HEK293T (cell line): ENCODE measurements at regions not wholly inside any gene's neighbourhood (a gene's known extent, or its start where the extent isn't known, plus 50 kb on each side); places are given as distances from the start of the nearest gene placed in this dataset.

Experiments
- ARNT ChIP-seq: fragments of 450-650 bp; IDR thresholded peaks from 2 replicates; pipeline ENCODE4 v1.6.1; 2017; ENCODE audit warnings: mild to moderate bottlenecking
- FOXA1 ChIP-seq: fragments of 450-650 bp; IDR thresholded peaks from 2 replicates; pipeline ENCODE4 v1.6.1; 2016; ENCODE audit warnings: mild to moderate bottlenecking
- FOXM1 ChIP-seq: fragments of 450-650 bp; IDR thresholded peaks from 2 replicates; pipeline ENCODE4 v1.6.1; 2017; ENCODE audit warnings: mild to moderate bottlenecking, borderline replicate concordance
- SP1 ChIP-seq: fragments of 450-650 bp; IDR thresholded peaks from 2 replicates; pipeline ENCODE4 v1.6.1; 2017
- SUZ12 ChIP-seq: fragments of 450-650 bp; IDR thresholded peaks from 2 replicates; pipeline ENCODE4 v1.6.1; 2016; ENCODE audit warnings: mild to moderate bottlenecking
- TARDBP ChIP-seq: fragments of 450-650 bp; IDR thresholded peaks from 2 replicates; pipeline ENCODE4 v1.6.1; 2016

DNA sequence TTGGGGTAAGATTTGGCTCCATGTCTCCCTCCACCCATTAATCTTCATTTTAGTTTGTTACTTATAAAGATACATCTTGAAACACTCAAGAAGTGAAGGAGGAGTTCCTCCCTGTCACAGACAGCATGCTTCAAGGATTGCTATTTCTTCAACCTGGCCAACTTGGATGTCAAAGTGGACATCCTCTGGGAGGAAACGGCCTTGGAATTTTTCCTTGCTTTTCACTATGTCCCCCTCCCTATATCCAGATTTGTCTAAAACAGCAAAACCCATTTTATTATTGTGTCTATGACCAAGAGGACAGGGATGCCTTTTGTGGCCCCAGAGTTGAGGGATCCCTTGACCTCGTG lies 242.9 kb downstream of the LPIN1 start:
- TF ChIP-seq ARNT (no peak), TARDBP (no peak), SUZ12 (no peak), FOXM1 (no peak), FOXA1 (no peak), SP1 (no peak)
